ENCODE measurements at regions not wholly inside any gene's neighbourhood (a gene's known extent, or its start where the extent isn't known, plus 50 kb on each side); places are given as distances from the start of the nearest gene placed in this dataset.
"Not testable (repeated sequence)": the region's sequence is repeated elsewhere in the genome, so short reads cannot be mapped to it uniquely, and the experiment has no call there.

DNA sequence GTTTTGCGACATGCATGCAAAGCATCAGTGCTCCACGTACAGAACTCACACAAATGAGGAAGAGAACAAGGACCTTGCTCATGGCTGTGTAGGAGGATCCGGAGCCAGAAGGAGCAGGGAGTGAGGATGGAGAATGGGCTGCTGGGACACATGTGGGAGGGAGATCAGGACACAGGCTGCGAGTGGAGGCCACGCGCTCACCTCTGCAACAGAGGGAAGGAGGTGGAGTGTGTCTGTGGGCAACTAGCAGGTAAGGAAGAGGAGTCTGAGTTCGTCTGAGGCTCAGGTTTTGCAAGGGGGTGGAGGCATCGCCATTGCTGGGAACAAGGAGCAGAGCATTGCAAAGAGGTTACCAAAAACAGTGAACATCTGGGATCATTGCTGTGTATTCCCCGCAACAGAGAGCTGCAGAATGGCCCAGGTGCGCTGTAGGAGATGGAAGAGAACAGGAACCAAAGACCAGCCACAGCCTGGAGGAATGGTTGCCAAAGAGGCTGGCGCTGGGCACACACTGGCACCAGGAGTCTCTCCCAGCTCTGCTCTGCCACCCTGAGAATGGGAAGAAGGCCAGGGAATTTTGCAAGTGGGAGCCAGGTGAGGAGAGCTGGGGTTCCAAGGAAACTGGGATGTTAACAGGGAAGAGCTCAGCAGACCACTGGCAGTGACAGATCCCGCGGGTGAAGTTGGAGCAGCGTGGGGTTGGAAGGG, 90.0 kb upstream of the RPS6KA2 start:
- Histone ChIP-seq H3K9ac (ENCODE audit: low read depth, low read length) (no peak overlapping the region), H3K9me3 (ENCODE audit: control insufficient read depth, insufficient read depth, low read length) (no peaks in the 10 kb centered on the region), H3K36me3 (ENCODE audit: insufficient read depth, low read length) (no peaks in the 10 kb centered on the region), H3K4me1 (ENCODE audit: insufficient read depth, low read length) (peaks cover 9% of the 10 kb centered on the region; the same call in 1 of the 2 replicates)

DNA sequence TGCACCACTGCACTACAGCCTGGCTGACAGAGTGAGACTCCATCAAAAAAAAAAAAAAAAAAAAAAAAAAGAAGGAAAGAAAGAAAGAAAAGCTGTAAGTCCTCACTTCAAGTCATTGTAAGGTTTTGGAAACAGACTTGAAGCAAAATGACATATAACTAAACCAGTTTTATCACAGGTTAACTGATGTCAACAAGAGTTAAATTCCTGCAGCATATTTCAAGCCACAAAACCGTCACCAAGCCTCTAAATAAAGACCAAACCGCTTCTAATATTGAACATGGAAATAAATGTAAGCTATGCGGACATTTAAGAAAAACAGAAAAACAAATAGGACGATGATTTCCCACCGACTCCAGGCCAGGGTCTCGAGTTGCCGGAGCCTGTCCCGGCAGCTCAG, 88.9 kb upstream of the RPS6KA2 start:
- H3K9me3 ChIP-seq (ENCODE audit: control insufficient read depth, insufficient read depth, low read length): no peaks in the 10 kb centered on the region
- no peak overlapping the region for H3K9ac ChIP-seq (ENCODE audit: low read depth, low read length)
- H3K4me1 ChIP-seq (ENCODE audit: insufficient read depth, low read length): peaks cover 9% of the 10 kb centered on the region; the same call in 1 of the 2 replicates
- H3K36me3 ChIP-seq (ENCODE audit: insufficient read depth, low read length): no peaks in the 10 kb centered on the region

- Histone ChIP-seq H3K36me3 (ENCODE audit: insufficient read depth, low read length) (no peaks in the 10 kb centered on the region), H3K9ac (ENCODE audit: low read depth, low read length) (no peak overlapping the region), H3K4me1 (ENCODE audit: insufficient read depth, low read length) (peaks cover 6% of the 10 kb centered on the region; the same call in 1 of the 2 replicates), H3K9me3 (ENCODE audit: control insufficient read depth, insufficient read depth, low read length) (no peaks in the 10 kb centered on the region)
Observed at GRCh38 chr6:166715065-166715464, 88.0 kb upstream of the RPS6KA2 start.

- peaks cover 6% of the 10 kb centered on the region; the same call in 1 of the 2 replicates for H3K4me1 ChIP-seq (ENCODE audit: insufficient read depth, low read length)
- H3K9me3 ChIP-seq (ENCODE audit: control insufficient read depth, insufficient read depth, low read length): no peaks in the 10 kb centered on the region
- no peak overlapping the region for H3K9ac ChIP-seq (ENCODE audit: low read depth, low read length)
- H3K36me3 ChIP-seq (ENCODE audit: insufficient read depth, low read length): no peaks in the 10 kb centered on the region
Observed at GRCh38 chr6:166714581-166714980, 87.5 kb upstream of the RPS6KA2 start.

GRCh38 chr6:166714187-166714510, 87.1 kb upstream of the RPS6KA2 start:
- Histone ChIP-seq H3K9ac (ENCODE audit: low read depth, low read length) (no peak overlapping the region), H3K36me3 (ENCODE audit: insufficient read depth, low read length) (no peaks in the 10 kb centered on the region), H3K9me3 (ENCODE audit: control insufficient read depth, insufficient read depth, low read length) (no peaks in the 10 kb centered on the region), H3K4me1 (ENCODE audit: insufficient read depth, low read length) (peaks cover 6% of the 10 kb centered on the region; the same call in 1 of the 2 replicates)

DNA sequence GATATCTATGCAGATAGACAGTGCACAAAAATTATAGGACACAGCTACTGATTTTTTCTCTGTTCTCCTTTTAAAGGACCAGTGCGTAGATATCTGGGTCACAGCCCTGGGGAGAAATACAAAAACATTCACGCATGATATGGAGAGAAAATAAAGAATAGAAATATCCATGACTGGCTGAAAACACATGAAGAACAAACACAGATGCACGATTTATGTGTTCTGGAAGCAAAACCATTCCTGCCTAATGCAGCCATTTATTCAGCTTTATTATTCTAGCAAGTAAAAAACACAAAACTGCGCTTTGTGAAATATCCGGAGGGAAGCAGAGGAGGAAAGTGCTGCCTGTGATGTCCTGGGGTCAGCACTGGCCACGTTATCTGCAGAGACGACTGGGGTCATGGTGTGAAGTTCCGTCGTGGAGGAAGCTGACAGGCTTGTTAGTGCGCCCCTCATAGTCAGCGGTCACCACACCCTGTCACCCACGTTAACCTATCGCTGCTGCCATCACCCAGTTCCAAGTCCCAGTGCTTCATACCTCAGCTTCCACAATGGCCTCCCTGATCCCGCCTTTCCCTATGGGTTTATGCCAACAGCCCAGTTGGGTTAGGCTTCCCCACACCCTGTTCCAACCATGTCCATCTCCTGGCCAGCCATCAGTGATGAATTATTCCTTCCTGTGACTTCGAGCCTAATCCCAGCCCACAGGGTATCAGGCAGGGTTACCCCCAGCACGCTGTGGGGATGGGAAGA, 86.6 kb upstream of the RPS6KA2 start:
- H3K4me1 ChIP-seq (ENCODE audit: insufficient read depth, low read length): peaks cover 6% of the 10 kb centered on the region; the same call in 1 of the 2 replicates
- H3K36me3 ChIP-seq (ENCODE audit: insufficient read depth, low read length): no peaks in the 10 kb centered on the region
- no peak overlapping the region for H3K9ac ChIP-seq (ENCODE audit: low read depth, low read length)
- H3K9me3 ChIP-seq (ENCODE audit: control insufficient read depth, insufficient read depth, low read length): no peaks in the 10 kb centered on the region

DNA sequence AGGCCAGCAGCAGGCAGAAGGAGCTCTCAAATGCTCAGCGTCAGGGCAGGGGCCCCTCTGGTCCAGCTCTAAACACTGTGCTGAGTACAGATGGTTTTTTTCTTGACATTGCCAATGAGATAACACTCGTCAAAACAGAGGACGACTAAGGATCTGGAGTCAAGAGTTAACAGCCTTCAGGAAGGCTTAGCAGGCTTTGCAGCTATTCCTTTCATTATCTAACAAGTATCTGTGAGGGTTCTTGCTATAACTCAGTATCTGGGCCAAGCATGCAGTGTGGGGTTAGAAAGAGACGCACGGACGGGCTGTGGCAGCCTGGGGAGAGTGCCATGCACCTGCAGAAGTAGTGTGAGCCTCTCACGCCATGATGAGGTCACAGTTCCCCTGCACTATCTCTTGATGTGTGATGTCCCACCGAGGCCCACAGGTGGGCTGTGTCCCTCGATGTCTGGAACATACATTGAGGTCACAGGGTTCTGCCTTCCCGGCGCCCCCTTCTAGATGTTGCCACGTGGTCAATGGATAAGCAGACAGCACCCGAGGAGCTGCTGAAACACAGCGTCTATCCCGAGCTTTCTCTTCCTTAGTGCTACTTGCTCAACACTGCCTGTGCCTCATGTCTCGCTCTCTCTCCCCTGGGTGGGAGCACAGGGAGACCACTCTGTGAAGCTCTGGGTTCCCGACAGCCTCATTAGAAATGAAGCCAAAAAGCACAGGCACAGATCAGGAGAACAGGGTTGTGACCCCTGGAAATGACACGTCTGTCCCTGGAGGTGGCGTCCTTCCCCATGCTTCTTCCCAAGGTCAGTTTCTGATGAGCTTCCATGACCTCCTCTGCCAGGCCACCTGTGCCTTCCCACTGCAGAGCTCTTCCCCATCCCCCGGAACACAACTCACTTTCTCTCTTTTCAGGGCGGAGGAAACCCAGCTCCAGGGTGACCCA, 85.5 kb upstream of the RPS6KA2 start:
- Histone ChIP-seq H3K4me1 (ENCODE audit: insufficient read depth, low read length) (peaks cover 6% of the 10 kb centered on the region; the same call in 1 of the 2 replicates), H3K36me3 (ENCODE audit: insufficient read depth, low read length) (no peaks in the 10 kb centered on the region), H3K9me3 (ENCODE audit: control insufficient read depth, insufficient read depth, low read length) (no peaks in the 10 kb centered on the region), H3K9ac (ENCODE audit: low read depth, low read length) (no peak overlapping the region)

- Histone ChIP-seq H3K9ac (ENCODE audit: low read depth, low read length) (no peak overlapping the region), H3K4me1 (ENCODE audit: insufficient read depth, low read length) (peaks cover 6% of the 10 kb centered on the region; the same call in 1 of the 2 replicates), H3K9me3 (ENCODE audit: control insufficient read depth, insufficient read depth, low read length) (no peaks in the 10 kb centered on the region), H3K36me3 (ENCODE audit: insufficient read depth, low read length) (no peaks in the 10 kb centered on the region)
Observed at GRCh38 chr6:166710084-166710483, 83.0 kb upstream of the RPS6KA2 start.

- H3K9me3 ChIP-seq (ENCODE audit: control insufficient read depth, insufficient read depth, low read length): no peaks in the 10 kb centered on the region
Observed at GRCh38 chr6:166708460-166708859, 81.4 kb upstream of the RPS6KA2 start.

GRCh38 chr6:166707045-166707444, 80.0 kb upstream of the RPS6KA2 start:
- Histone ChIP-seq H3K9me3 (ENCODE audit: control insufficient read depth, insufficient read depth, low read length) (no peaks in the 10 kb centered on the region), H3K9ac (ENCODE audit: low read depth, low read length) (no peak overlapping the region), H3K36me3 (ENCODE audit: insufficient read depth, low read length) (no peaks in the 10 kb centered on the region), H3K4me1 (ENCODE audit: insufficient read depth, low read length) (peaks cover 5% of the 10 kb centered on the region; the same call in 1 of the 2 replicates)

More at GRCh38 chr6:166708460-166708859, 81.4 kb upstream of the RPS6KA2 start:
- H3K36me3 ChIP-seq (ENCODE audit: insufficient read depth, low read length): no peaks in the 10 kb centered on the region
- peaks cover 11% of the 10 kb centered on the region; the same call in 1 of the 2 replicates for H3K4me1 ChIP-seq (ENCODE audit: insufficient read depth, low read length)
- H3K9ac ChIP-seq (ENCODE audit: low read depth, low read length): no peak overlapping the region

GRCh38 chr6:166705069-166705468, 78.0 kb upstream of the RPS6KA2 start:
- no peaks in the 10 kb centered on the region for H3K9me3 ChIP-seq (ENCODE audit: control insufficient read depth, insufficient read depth, low read length)
- peaks cover 5% of the 10 kb centered on the region; the same call in 1 of the 2 replicates for H3K4me1 ChIP-seq (ENCODE audit: insufficient read depth, low read length)
- H3K9ac ChIP-seq (ENCODE audit: low read depth, low read length): no peak overlapping the region
- H3K36me3 ChIP-seq (ENCODE audit: insufficient read depth, low read length): no peaks in the 10 kb centered on the region

DNA sequence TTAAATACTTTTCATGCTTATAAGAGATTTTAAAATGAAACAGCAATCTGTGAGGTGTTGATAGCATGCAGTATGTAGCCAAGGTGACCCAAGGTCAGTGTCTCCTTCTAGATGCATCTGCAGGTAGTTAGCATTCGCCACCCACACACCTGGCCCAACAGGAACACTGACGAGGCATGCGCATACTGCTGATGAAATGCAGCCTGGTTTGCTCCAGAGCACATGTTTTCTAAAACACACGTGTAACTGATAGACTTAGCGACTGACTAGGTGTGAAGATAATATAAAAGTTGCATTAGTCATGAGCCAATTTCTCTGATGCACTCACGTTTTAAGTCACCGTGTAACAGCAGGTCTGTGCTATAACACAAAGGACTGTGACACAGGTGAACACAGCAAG, 77.1 kb upstream of the RPS6KA2 start:
- Histone ChIP-seq H3K4me1 (ENCODE audit: insufficient read depth, low read length) (peaks cover 5% of the 10 kb centered on the region; the same call in 1 of the 2 replicates), H3K9ac (ENCODE audit: low read depth, low read length) (no peak overlapping the region), H3K9me3 (ENCODE audit: control insufficient read depth, insufficient read depth, low read length) (no peaks in the 10 kb centered on the region), H3K36me3 (ENCODE audit: insufficient read depth, low read length) (no peaks in the 10 kb centered on the region)

DNA sequence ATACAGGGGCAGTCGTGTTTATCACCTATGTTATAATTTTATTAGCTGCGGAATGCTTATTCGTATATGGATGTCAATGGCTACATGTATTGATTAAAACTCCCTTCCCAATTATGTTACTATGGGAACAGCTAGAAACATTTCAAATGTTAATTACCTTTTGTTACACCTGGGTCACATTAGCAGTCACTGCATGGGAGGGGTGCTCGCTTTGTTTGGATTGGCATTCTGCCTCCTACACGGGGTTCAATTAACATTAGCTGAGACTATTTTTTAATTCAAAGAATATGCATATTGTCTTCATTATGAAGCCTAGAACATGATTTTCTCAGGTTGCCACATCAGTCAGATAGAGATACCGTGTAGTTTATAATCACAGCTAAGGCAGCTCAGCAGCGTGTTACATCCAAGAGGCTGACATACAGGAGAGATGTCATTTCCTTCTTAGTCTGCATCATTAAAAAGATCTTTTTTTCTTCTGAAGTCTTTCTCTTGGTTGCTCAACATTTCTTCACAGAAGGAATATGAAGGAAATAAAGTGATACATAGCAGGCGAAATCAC, 76.2 kb upstream of the RPS6KA2 start:
- Histone ChIP-seq H3K36me3 (ENCODE audit: insufficient read depth, low read length) (no peaks in the 10 kb centered on the region), H3K4me1 (ENCODE audit: insufficient read depth, low read length) (peaks cover 5% of the 10 kb centered on the region; the same call in 1 of the 2 replicates), H3K9me3 (ENCODE audit: control insufficient read depth, insufficient read depth, low read length) (no peaks in the 10 kb centered on the region), H3K9ac (ENCODE audit: low read depth, low read length) (no peak overlapping the region)

DNA sequence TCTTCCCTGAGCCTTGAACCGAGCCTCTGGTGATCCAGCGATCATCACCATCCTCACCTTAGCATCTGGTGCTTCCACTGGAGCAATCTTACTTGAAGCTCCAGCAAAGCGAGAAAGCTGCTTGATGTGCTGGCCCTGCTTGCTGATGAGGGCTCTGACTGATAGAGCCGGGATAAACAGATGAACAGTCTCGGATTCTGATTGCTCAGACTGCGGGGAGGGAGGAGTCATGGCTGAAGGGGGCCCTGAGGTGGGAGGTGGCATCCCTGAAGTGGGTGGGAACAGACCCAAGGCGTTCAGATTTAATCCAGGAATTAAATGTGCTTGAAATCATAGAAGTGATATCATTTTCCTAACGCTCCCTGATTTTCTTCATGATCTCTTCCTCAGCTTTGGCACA, 74.4 kb upstream of the RPS6KA2 start:
- not testable (repeated sequence) for H3K9ac ChIP-seq (ENCODE audit: low read depth, low read length); H3K36me3 ChIP-seq (ENCODE audit: insufficient read depth, low read length); H3K4me1 ChIP-seq (ENCODE audit: insufficient read depth, low read length); H3K9me3 ChIP-seq (ENCODE audit: control insufficient read depth, insufficient read depth, low read length)
